ENCODE measurements at regions not wholly inside any gene's neighbourhood (a gene's known extent, or its start where the extent isn't known, plus 50 kb on each side); places are given as distances from the start of the nearest gene placed in this dataset.

GRCh38 chr12:123046431-123046830 is 66.0 kb downstream of the ARL6IP4 start:
- H4K20me1 ChIP-seq (ENCODE audit: insufficient read depth), result no peaks in the 10 kb centered on the region
- no TSS peak for BruUV-seq (replicated peaks)
- no peaks in the 10 kb centered on the region for H3K36me3 ChIP-seq (ENCODE audit: low read depth)
- H3K4me2 ChIP-seq, result no peak overlapping the region
- H3K9me2 ChIP-seq (ENCODE audit: insufficient read depth), result no peaks in the 10 kb centered on the region; the same call in 1 of the 2 replicates
- no peaks in the 10 kb centered on the region for H3K79me2 ChIP-seq (ENCODE audit: low read depth)
- H3K4me3 ChIP-seq, result no peak overlapping the region
- no peak overlapping the region for H3K27ac ChIP-seq
- intact Hi-C loops (cut with micrococcal nuclease; ENCODE audit: unreplicated experiment), result no loop called here
- ChIA-PET POLR2A (ENCODE audit: unreplicated experiment) (no interaction called here), CTCF (no interaction called here)
- H3F3A ChIP-seq (ENCODE audit: insufficient read depth, low read depth), result 0 out of 2 replicates have a peak, but pooled peaks cover 4% of the 10 kb centered on the region
- H2AFZ ChIP-seq, result no peak overlapping the region
- TF ChIP-seq CTCF (conservative IDR thresholded peaks at IDR 0.05) (no peak), EZH2 (IDR thresholded peaks at IDR 0.05; ENCODE audit: low read depth) (no peak)
- DNase-seq, result no peak
- no peaks in the 10 kb centered on the region for H3K27me3 ChIP-seq (ENCODE audit: insufficient read depth, low read depth)
- no peaks in the 10 kb centered on the region for H3K4me1 ChIP-seq (replicated peaks; ENCODE audit: insufficient read depth)
- no peaks in the 10 kb centered on the region for H3K9me3 ChIP-seq (ENCODE audit: insufficient read depth, low read depth)

GRCh38 chr12:123045678-123046077 is 65.2 kb downstream of the ARL6IP4 start:
- CTCF ChIA-PET, result no interaction called here

GRCh38 chr12:123044351-123044750 is 63.9 kb downstream of the ARL6IP4 start:
- ChIA-PET POLR2A (ENCODE audit: unreplicated experiment) (no interaction called here), CTCF (interaction anchor here (1.1 to 2.7 kb wide), 4 partner anchors 12 to 193 kb away, joined by 3 to 15 read pairs (median 3); no protein-coding TSS in a partner anchor)
- H3K27ac ChIP-seq, result no peak overlapping the region

More at GRCh38 chr12:123045678-123046077, 65.2 kb downstream of the ARL6IP4 start:
- Histone ChIP-seq H3K79me2 (ENCODE audit: low read depth) (no peaks in the 10 kb centered on the region), H3K4me3 (no peak overlapping the region), H3F3A (ENCODE audit: insufficient read depth, low read depth) (0 out of 2 replicates have a peak, but pooled peaks cover 4% of the 10 kb centered on the region), H4K20me1 (ENCODE audit: insufficient read depth) (no peaks in the 10 kb centered on the region), H3K36me3 (ENCODE audit: low read depth) (no peaks in the 10 kb centered on the region), H3K27me3 (ENCODE audit: insufficient read depth, low read depth) (no peaks in the 10 kb centered on the region), H2AFZ (no peak overlapping the region), H3K27ac (no peak overlapping the region), H3K4me1 (replicated peaks; ENCODE audit: insufficient read depth) (no peaks in the 10 kb centered on the region), H3K9me3 (ENCODE audit: insufficient read depth, low read depth) (no peaks in the 10 kb centered on the region), H3K4me2 (no peak overlapping the region), H3K9me2 (ENCODE audit: insufficient read depth) (no peaks in the 10 kb centered on the region; the same call in 1 of the 2 replicates)
- TF ChIP-seq CTCF (conservative IDR thresholded peaks at IDR 0.05), result no peak
- no peak for TF ChIP-seq EZH2 (IDR thresholded peaks at IDR 0.05; ENCODE audit: low read depth)
- intact Hi-C loops (cut with micrococcal nuclease; ENCODE audit: unreplicated experiment), result no loop called here
- no peak for DNase-seq
- POLR2A ChIA-PET (ENCODE audit: unreplicated experiment), result interaction anchor here (0.7 kb wide), 1 partner anchor 135 kb away, joined by 3 read pairs; no protein-coding TSS in a partner anchor
- no TSS peak for BruUV-seq (replicated peaks)

More at GRCh38 chr12:123044351-123044750, 63.9 kb downstream of the ARL6IP4 start:
- Histone ChIP-seq H3F3A (ENCODE audit: insufficient read depth, low read depth) (0 out of 2 replicates have a peak, but pooled peaks cover 4% of the 10 kb centered on the region), H2AFZ (no peak overlapping the region), H3K27me3 (ENCODE audit: insufficient read depth, low read depth) (no peaks in the 10 kb centered on the region), H3K79me2 (ENCODE audit: low read depth) (no peaks in the 10 kb centered on the region), H3K36me3 (ENCODE audit: low read depth) (no peaks in the 10 kb centered on the region), H3K4me1 (replicated peaks; ENCODE audit: insufficient read depth) (no peaks in the 10 kb centered on the region), H3K4me3 (no peak overlapping the region), H4K20me1 (ENCODE audit: insufficient read depth) (no peaks in the 10 kb centered on the region), H3K9me2 (ENCODE audit: insufficient read depth) (no peaks in the 10 kb centered on the region; the same call in 1 of the 2 replicates), H3K4me2 (no peak overlapping the region), H3K9me3 (ENCODE audit: insufficient read depth, low read depth) (no peaks in the 10 kb centered on the region)
- intact Hi-C loops (cut with micrococcal nuclease; ENCODE audit: unreplicated experiment), result loop anchor here (5.0 kb wide), 2 partner anchors 43 to 138 kb away; no protein-coding TSS in a partner anchor
- no peak for DNase-seq
- BruUV-seq (replicated peaks), result no TSS peak
- TF ChIP-seq CTCF (conservative IDR thresholded peaks at IDR 0.05) (no peak), EZH2 (IDR thresholded peaks at IDR 0.05; ENCODE audit: low read depth) (no peak)
